ENCODE measurements at regions not wholly inside any gene's neighbourhood (a gene's known extent, or its start where the extent isn't known, plus 50 kb on each side); places are given as distances from the start of the nearest gene placed in this dataset.

DNA sequence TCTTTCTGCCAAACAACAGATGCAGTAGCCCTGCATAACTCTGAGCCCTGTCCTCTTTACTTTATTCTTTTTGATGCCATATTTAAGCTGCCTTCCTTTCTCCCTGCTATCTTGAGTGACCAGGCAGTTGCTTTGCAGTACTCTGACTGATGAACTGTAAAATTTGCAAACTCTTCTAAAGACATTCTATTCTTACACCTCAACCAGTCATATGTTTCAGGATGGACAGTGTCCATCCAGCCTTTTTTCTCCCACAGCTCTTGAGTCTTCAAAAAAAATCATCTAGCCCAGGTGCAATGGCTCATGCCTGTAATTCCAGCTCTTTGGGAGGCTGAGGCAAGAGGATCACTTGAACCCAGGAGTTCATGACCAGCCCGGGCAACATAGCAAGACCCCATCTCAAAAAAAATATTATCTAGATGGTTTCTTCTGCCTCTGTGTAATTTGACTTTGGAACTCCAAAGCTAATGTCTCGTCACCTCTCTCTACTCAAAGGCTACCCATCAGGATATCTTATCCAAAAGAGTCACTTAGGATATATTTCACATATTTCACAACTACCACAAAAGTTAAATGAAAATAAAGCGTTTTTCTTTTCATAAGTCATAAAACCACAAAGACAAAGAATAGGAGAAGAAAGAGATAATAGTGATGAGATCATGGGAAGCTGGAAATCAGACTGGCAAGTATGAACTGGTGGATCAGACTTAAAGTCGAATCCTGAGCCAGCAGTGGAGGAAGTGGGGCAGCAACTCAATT, 54.6 kb upstream of the IPO9 start:
- no peak for DNase-seq

- no peak for DNase-seq
These were observed 54.0 kb upstream of the IPO9 start for GRCh38 chr1:201774983-201775344.

GRCh38 chr1:201775380-201775779, 53.6 kb upstream of the IPO9 start:
- no peak for DNase-seq

DNA sequence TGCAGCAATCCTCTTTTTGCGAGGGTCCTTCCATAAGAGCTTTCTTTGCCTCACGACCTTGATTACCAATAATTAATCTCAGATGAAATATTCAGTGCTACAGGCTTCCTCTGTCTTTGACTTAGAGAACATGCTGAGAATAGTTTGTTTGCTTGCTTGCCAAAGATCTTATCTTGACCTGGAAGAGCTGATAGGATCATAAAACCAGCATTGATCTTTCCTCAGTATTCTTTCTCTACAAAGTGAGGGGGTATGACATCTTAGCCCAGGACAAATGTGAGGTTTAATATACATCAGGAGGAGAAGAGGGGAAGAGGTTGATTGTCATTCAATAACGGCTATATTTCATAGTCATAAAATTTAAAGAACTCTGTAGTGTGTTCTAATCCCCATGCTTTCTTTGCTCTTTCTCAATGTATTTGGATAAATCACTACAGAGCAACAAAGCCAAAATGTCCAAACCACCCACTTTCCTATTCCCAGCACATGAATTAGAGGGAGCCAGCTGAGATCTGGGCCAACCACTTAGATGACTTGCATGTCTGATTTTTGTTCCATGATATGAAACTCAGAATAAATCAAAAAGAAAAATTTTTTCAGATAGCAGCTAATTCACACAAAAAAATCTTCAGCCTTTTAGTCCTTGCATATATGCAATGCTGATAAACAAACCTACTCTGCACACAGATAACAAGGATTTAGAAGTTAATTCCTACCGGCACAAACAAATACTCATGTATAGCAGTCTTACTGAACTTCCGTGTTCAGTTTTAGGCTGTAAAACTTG, 50.5 kb upstream of the IPO9 start:
- no peak for DNase-seq

All from hippocampal formation (tissue), 2 donors.